T-helper 17 cell (primary cell): ENCODE measurements at regions not wholly inside any gene's neighbourhood (a gene's known extent, or its start where the extent isn't known, plus 50 kb on each side); places are given as distances from the start of the nearest gene placed in this dataset.
"Not testable (repeated sequence)": the region's sequence is repeated elsewhere in the genome, so short reads cannot be mapped to it uniquely, and the experiment has no call there.

Source experiments
- ATAC-seq: fragments of 150-1000 bp; cut with Tn5 transposase; 2 replicates; pipeline ENCODE4 v1.10.0; 2021; ENCODE audit warnings: mild to moderate bottlenecking, moderate library complexity
- DNase-seq, 3 donors: peaks; one replicate each; pipeline versions ENCODE4 v3.0.0 to v3.0.0-alpha.2; 2020 to 2021
- H3K9me3 ChIP-seq: one replicate; pipeline ENCODE4 v1.7.0; 2013; ENCODE audit warnings: low read length, mild to moderate bottlenecking; ENCODE audit not compliant: control insufficient read depth, poor library complexity, severe bottlenecking
- H3K27ac Mint-ChIP-seq: one replicate; pipeline ENCODE4 v1.8.0; 2022; ENCODE audit warnings: mild to moderate bottlenecking, moderate library complexity, mixed read lengths
- H3K27me3 Mint-ChIP-seq: one replicate; pipeline ENCODE4 v1.8.0; 2022; ENCODE audit warnings: mixed read lengths
- H3K36me3 Mint-ChIP-seq: one replicate; pipeline ENCODE4 v1.8.0; 2022; ENCODE audit warnings: low read depth, mixed read lengths
- H3K4me1 Mint-ChIP-seq: one replicate; pipeline ENCODE4 v1.8.0; 2022; ENCODE audit warnings: mild to moderate bottlenecking, mixed read lengths
- H3K4me3 Mint-ChIP-seq: one replicate; pipeline ENCODE4 v1.8.0; 2022; ENCODE audit warnings: mild to moderate bottlenecking, moderate library complexity, mixed read lengths

DNA sequence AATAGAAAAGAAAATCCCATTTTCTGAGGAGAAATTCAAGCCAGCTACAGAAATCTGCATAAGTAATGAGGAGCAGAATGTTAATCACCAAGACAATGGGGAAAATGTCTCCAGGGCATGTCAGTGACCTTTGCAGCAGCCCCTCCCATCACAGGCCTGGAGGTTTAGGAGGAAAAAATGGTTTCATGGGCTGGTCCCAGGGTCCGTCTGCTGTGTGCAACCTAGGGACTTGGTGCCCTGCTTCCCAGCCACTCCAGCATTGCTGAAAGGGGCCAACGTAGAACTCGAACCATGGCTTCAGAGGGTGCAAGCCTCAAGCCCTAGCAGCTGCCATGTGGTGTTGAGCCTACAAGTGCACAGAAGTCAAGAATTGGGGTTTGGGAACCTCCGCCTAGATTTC lies 116.8 kb downstream of the ENC1 start:
- not testable (repeated sequence) for H3K4me1 Mint-ChIP-seq, H3K36me3 Mint-ChIP-seq, H3K27me3 Mint-ChIP-seq, ATAC-seq, H3K4me3 Mint-ChIP-seq, H3K9me3 ChIP-seq, DNase-seq, H3K27ac Mint-ChIP-seq

GRCh38 chr5:74522838-74523237 lies 117.7 kb downstream of the ENC1 start:
- ATAC-seq, DNase-seq: not testable (repeated sequence)

DNA sequence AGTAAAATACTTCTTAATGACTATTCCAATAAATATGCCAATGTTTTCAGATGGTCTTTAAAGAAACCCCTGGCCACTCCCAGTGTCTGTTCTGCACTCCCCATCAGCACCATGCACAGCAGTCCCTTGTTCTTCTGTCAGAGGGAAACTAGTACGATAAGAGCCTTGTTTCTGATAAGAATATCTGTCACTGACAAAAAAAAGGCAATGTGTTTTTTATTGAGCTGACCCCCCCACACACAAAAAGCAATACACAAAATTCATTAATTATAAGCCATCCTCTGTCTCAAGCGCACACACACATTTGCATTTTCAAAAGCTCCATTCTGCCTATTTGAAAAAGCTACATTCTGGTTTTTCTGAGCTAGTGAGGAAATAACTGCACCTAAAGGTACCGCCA lies 119.1 kb downstream of the ENC1 start:
- no peaks in the 10 kb centered on the region for H3K4me1 Mint-ChIP-seq
- H3K4me3 Mint-ChIP-seq = no peak overlapping the region
- H3K9me3 ChIP-seq = no peaks in the 10 kb centered on the region
- ATAC-seq (no peak), DNase-seq (no peak)
- H3K36me3 Mint-ChIP-seq = peaks cover 2% of the 10 kb centered on the region
- H3K27ac Mint-ChIP-seq = no peak overlapping the region
- peaks cover 27% of the 10 kb centered on the region for H3K27me3 Mint-ChIP-seq

More at GRCh38 chr5:74522838-74523237, 117.7 kb downstream of the ENC1 start:
- not testable (repeated sequence) for H3K36me3 Mint-ChIP-seq, H3K27ac Mint-ChIP-seq, H3K4me3 Mint-ChIP-seq, H3K9me3 ChIP-seq, H3K4me1 Mint-ChIP-seq
- H3K27me3 Mint-ChIP-seq = peaks cover 16% of the 10 kb centered on the region

DNA sequence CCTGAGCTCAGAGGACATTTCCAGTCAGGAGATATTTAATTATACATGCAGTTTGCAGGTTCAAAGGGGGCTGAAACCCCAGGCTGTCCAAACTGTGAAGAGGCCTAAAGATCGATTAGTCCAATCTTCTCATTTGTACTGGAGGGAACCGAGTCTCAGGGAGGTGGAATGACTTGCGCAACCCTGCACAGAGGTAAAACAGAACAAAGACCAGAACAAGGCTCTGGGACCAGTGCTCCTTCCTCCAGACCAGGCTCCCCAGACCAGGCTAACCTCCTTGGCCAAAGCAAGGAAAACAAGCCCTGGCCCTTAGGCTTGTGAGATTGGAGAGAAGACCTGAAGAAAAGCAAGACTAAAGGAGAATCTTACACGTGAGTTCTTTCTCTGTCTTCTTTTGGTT lies 120.8 kb downstream of the ENC1 start:
- ATAC-seq = no peak
- no peaks in the 10 kb centered on the region for H3K9me3 ChIP-seq
- Mint-ChIP-seq H3K36me3 (peaks cover 2% of the 10 kb centered on the region), H3K4me3 (no peak overlapping the region), H3K27me3 (peaks cover 41% of the 10 kb centered on the region), H3K27ac (no peak overlapping the region), H3K4me1 (no peaks in the 10 kb centered on the region)
- DNase-seq = no peak

- H3K4me3 Mint-ChIP-seq = no peak overlapping the region
- DNase-seq (no peak), ATAC-seq (no peak)
- peaks cover 2% of the 10 kb centered on the region for H3K36me3 Mint-ChIP-seq
- H3K27ac Mint-ChIP-seq = no peak overlapping the region
- no peaks in the 10 kb centered on the region for H3K4me1 Mint-ChIP-seq
- no peaks in the 10 kb centered on the region for H3K9me3 ChIP-seq
- H3K27me3 Mint-ChIP-seq = peaks cover 41% of the 10 kb centered on the region
Measured at GRCh38 chr5:74519161-74519571, 121.4 kb downstream of the ENC1 start.

GRCh38 chr5:74517700-74518099 lies 122.8 kb downstream of the ENC1 start:
- Mint-ChIP-seq H3K4me3 (no peak overlapping the region), H3K4me1 (no peaks in the 10 kb centered on the region), H3K27me3 (peaks cover 41% of the 10 kb centered on the region), H3K27ac (no peak overlapping the region), H3K36me3 (peaks cover 2% of the 10 kb centered on the region)
- no peaks in the 10 kb centered on the region for H3K9me3 ChIP-seq
- no peak for ATAC-seq
- no peak for DNase-seq

- H3K4me1 Mint-ChIP-seq = no peaks in the 10 kb centered on the region
- H3K4me3 Mint-ChIP-seq = no peak overlapping the region
- no peak overlapping the region for H3K27ac Mint-ChIP-seq
- no peaks in the 10 kb centered on the region for H3K9me3 ChIP-seq
- ATAC-seq (no peak), DNase-seq (no peak)
- no peaks in the 10 kb centered on the region for H3K36me3 Mint-ChIP-seq
- peaks cover 32% of the 10 kb centered on the region for H3K27me3 Mint-ChIP-seq
Measured at GRCh38 chr5:74516211-74516636, 124.3 kb downstream of the ENC1 start.

DNA sequence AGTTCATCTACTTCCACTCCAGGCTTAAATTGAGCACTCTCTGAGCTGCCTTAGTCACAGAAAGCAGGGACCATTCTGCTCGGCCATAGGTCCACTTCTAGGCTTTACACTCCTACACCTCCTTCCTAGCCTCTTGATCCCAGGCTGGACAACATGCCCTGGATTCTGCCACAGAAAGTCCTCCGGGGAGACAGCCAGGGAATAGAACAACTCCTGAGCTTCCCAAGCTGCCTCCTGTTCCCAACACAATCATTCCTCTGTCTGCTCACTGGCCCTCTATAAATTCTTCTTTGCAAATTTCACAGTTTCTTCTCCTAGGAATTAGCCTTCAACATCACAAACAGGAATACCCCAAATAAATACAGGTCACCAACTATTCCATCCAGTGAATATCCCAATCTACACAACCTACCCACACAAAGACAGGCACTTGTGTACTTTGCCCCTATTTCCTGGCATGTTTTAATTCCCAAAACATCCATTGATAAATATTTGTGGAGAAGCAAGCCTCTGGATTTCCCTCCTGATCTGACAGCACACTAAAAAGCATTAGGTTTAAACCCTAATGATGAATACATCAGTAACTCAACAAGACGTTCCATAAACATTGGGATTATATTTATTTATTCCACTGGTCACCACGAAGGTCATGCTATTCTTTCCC lies 125.5 kb downstream of the ENC1 start:
- no peak overlapping the region for H3K27ac Mint-ChIP-seq
- H3K4me3 Mint-ChIP-seq = no peak overlapping the region
- no peaks in the 10 kb centered on the region for H3K4me1 Mint-ChIP-seq
- peaks cover 32% of the 10 kb centered on the region for H3K27me3 Mint-ChIP-seq
- no peaks in the 10 kb centered on the region for H3K36me3 Mint-ChIP-seq
- no peaks in the 10 kb centered on the region for H3K9me3 ChIP-seq
- DNase-seq (no peak), ATAC-seq (no peak)

DNA sequence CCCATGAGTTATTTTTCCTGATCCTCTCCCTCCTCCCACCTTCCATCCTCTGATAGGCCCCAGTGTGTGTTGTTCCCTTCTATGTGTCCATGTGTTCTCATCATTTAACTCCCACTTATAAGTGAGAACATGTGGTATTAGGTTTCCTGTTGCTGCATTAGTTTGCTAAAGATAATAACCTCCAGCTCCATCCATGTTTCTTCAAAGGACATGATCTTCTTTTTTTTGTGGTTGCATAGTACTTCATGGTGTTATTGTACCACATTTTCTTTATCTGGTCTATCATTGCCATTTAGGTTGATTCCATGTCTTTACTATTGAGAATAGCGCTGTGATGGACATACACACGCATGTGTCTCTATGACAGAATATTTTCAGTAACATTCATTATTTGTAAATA lies 128.8 kb downstream of the ENC1 start:
- not testable (repeated sequence) for H3K9me3 ChIP-seq, H3K4me3 Mint-ChIP-seq, ATAC-seq, DNase-seq, H3K27ac Mint-ChIP-seq, H3K4me1 Mint-ChIP-seq, H3K36me3 Mint-ChIP-seq
- H3K27me3 Mint-ChIP-seq = peaks cover 19% of the 10 kb centered on the region

- H3K27ac Mint-ChIP-seq = no peak overlapping the region
- peaks cover 2% of the 10 kb centered on the region for H3K36me3 Mint-ChIP-seq
- DNase-seq (no peak), ATAC-seq (no peak)
- peaks cover 14% of the 10 kb centered on the region for H3K27me3 Mint-ChIP-seq
- H3K4me1 Mint-ChIP-seq = no peaks in the 10 kb centered on the region
- H3K4me3 Mint-ChIP-seq = no peak overlapping the region
- H3K9me3 ChIP-seq = no peaks in the 10 kb centered on the region
Measured at GRCh38 chr5:74510476-74511075, 130.0 kb downstream of the ENC1 start.

DNA sequence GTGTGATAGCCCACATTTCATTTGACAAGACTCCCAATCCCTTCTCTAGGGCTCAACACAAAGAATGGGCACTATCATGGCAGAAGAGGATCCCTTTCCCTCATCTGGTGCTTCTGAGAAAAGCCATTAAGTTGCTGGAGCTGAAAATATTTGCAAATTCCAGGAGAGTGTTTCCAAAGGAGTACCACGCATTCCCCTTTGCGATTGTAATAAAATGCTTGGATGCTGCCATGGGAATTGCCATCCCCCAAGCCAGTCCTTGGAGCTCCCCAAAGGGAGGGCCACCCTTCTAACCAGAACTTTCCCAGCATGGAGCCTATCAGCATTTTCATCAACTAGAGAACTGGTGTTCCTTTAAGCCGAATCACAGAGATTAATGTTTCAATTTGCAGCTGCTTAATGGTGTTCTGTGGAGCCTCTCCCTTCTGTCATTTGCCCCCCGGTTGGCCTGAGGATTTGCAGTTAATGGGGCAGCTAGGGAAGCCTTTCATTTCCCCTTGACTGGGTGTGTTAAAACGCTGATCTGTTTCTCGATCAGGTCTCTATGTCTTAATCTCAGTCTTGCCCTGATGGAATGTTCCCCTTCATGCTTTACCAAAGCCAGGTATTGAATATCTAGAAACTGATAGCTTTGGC lies 133.0 kb downstream of the ENC1 start:
- ATAC-seq = no peak
- H3K4me3 Mint-ChIP-seq = no peak overlapping the region
- no peak for DNase-seq

DNA sequence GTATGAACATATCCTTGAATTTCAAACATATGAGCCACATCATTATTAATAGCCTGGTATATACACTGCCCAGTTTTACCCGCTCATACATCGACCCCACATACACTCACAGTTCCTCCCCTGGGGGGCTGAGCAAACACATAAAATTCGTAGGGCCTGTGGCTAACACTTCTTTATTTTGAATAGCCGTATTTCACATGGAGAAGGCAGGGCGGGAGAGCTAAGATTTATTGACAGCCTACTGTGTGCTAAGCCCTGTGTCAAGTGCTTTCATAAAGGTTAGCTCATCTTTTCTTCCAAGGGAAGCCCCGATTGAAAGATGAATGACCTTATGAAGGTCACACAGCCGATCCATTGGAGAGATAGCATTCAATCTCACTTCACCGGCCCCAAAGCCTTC lies 134.4 kb downstream of the ENC1 start:
- ATAC-seq = no peak
- no peak for DNase-seq
- Mint-ChIP-seq H3K27me3 (peaks cover 5% of the 10 kb centered on the region), H3K36me3 (peaks cover 2% of the 10 kb centered on the region), H3K27ac (no peak overlapping the region), H3K4me3 (no peak overlapping the region), H3K4me1 (no peaks in the 10 kb centered on the region)
- H3K9me3 ChIP-seq = no peaks in the 10 kb centered on the region

More for the DNA sequence above, 133.0 kb downstream of the ENC1 start:
- peaks cover 5% of the 10 kb centered on the region for H3K27me3 Mint-ChIP-seq
- peaks cover 2% of the 10 kb centered on the region for H3K36me3 Mint-ChIP-seq
- H3K4me1 Mint-ChIP-seq = no peaks in the 10 kb centered on the region
- H3K9me3 ChIP-seq = no peaks in the 10 kb centered on the region
- no peak overlapping the region for H3K27ac Mint-ChIP-seq

- no peak for ATAC-seq
Measured at GRCh38 chr5:74504463-74504862, 136.1 kb downstream of the ENC1 start.

More at GRCh38 chr5:74504463-74504862, 136.1 kb downstream of the ENC1 start:
- Mint-ChIP-seq H3K4me1 (no peaks in the 10 kb centered on the region), H3K27me3 (peaks cover 5% of the 10 kb centered on the region), H3K4me3 (no peak overlapping the region), H3K27ac (no peak overlapping the region), H3K36me3 (peaks cover 2% of the 10 kb centered on the region)
- no peaks in the 10 kb centered on the region for H3K9me3 ChIP-seq
- no peak for DNase-seq
